Thymus (tissue), 11 donors: ENCODE measurements at regions not wholly inside any gene's neighbourhood (a gene's known extent, or its start where the extent isn't known, plus 50 kb on each side); places are given as distances from the start of the nearest gene placed in this dataset.
"Not testable (repeated sequence)": the region's sequence is repeated elsewhere in the genome, so short reads cannot be mapped to it uniquely, and the experiment has no call there.

ENCODE experiments used
- DNase-seq, 9 donors: peaks; one replicate each; pipeline ENCODE4 v3.0.0-alpha.2; 2013; ENCODE audit warnings: low spot score in 9 of 9, low read depth in 6 of 9, missing footprints in 1 of 9
- H3K27ac ChIP-seq, 2 donors: one replicate each; pipeline ENCODE4 v1.5.1; 2013; ENCODE audit warnings: control low read depth in 1 of 2, low read depth in 1 of 2, low read length in 1 of 2, mild to moderate bottlenecking in 1 of 2, moderate library complexity in 1 of 2
- H3K27me3 ChIP-seq, 2 donors: one replicate each; pipeline ENCODE4 v1.5.1; 2013; ENCODE audit warnings: low read length in 1 of 2; ENCODE audit not compliant: control insufficient read depth in 2 of 2, insufficient read depth in 1 of 2
- H3K36me3 ChIP-seq, 2 donors: one replicate each; pipeline ENCODE4 v1.5.1; 2013; ENCODE audit warnings: low read length in 1 of 2, mild to moderate bottlenecking in 1 of 2, moderate library complexity in 1 of 2; ENCODE audit not compliant: control insufficient read depth in 2 of 2, insufficient read depth in 2 of 2
- H3K4me1 ChIP-seq, 2 donors: one replicate each; pipeline ENCODE4 v1.5.1; 2013; ENCODE audit warnings: low read length in 2 of 2; ENCODE audit not compliant: control insufficient read depth in 2 of 2, insufficient read depth in 2 of 2
- H3K4me3 ChIP-seq, 2 donors: one replicate each; pipeline ENCODE4 v1.5.1; 2013; ENCODE audit warnings: low read length in 2 of 2, control low read depth in 1 of 2, mild to moderate bottlenecking in 1 of 2
- H3K9me3 ChIP-seq, 2 donors: one replicate each; pipeline ENCODE4 v1.5.1; 2013; ENCODE audit warnings: low read length in 1 of 2, mild to moderate bottlenecking in 1 of 2; ENCODE audit not compliant: control insufficient read depth in 2 of 2, insufficient read depth in 1 of 2
- WGBS: extraction: QIAGEN DNeasy Blood & Tissue Kit; methylation state at CpG from one replicate; pipeline ENCODE4 v1.1.7; 2013; 5-methylcytosine and 5-hydroxymethylcytosine counted together
- donor health status: healthy.

GRCh38 chr11:100515087-100515486, 172.0 kb upstream of the ARHGAP42 start:
- Histone ChIP-seq H3K4me3 (no peak overlapping the region), H3K4me1 (no peaks in the 10 kb centered on the region), H3K27ac (no peak overlapping the region), H3K9me3 (no peaks in the 10 kb centered on the region), H3K36me3 (no peaks in the 10 kb centered on the region), H3K27me3 (no peaks in the 10 kb centered on the region)
- no peak for DNase-seq

- no peak for DNase-seq
- Histone ChIP-seq H3K27ac (no peak overlapping the region), H3K36me3 (no peaks in the 10 kb centered on the region), H3K9me3 (peaks cover 0 to 6% of the 10 kb centered on the region in 2 donors), H3K4me1 (no peaks in the 10 kb centered on the region), H3K4me3 (no peak overlapping the region), H3K27me3 (no peaks in the 10 kb centered on the region)
- WGBS: 92% methylated on average over 4 of the region's 4 CpGs
These were observed 161.9 kb upstream of the ARHGAP42 start for GRCh38 chr11:100525197-100525596.

GRCh38 chr11:100525635-100526034, 161.5 kb upstream of the ARHGAP42 start:
- Histone ChIP-seq H3K36me3 (no peaks in the 10 kb centered on the region), H3K4me1 (no peaks in the 10 kb centered on the region), H3K4me3 (no peak overlapping the region), H3K9me3 (peaks cover 0 to 6% of the 10 kb centered on the region in 2 donors), H3K27ac (no peak overlapping the region), H3K27me3 (no peaks in the 10 kb centered on the region)
- 31% methylated on average over 2 of the region's 2 CpGs for WGBS
- DNase-seq: no peak

GRCh38 chr11:100528872-100529416, 158.1 kb upstream of the ARHGAP42 start:
- H3K27me3 ChIP-seq: no peaks in the 10 kb centered on the region
- no peak overlapping the region for H3K4me3 ChIP-seq
- H3K27ac ChIP-seq: no peak overlapping the region
- no peaks in the 10 kb centered on the region for H3K4me1 ChIP-seq
- no peaks in the 10 kb centered on the region for H3K36me3 ChIP-seq
- 94% methylated on average over 5 of the region's 5 CpGs for WGBS
- DNase-seq: no peak
- peaks cover 0 to 6% of the 10 kb centered on the region in 2 donors for H3K9me3 ChIP-seq

- H3K4me3 ChIP-seq, H3K36me3 ChIP-seq, H3K4me1 ChIP-seq, H3K27me3 ChIP-seq, H3K9me3 ChIP-seq, H3K27ac ChIP-seq, DNase-seq: not testable (repeated sequence)
- 99% methylated on average over 1 of the region's 1 CpG for WGBS
These were observed 155.8 kb upstream of the ARHGAP42 start for GRCh38 chr11:100531290-100531689.

GRCh38 chr11:100536979-100537378, 150.1 kb upstream of the ARHGAP42 start:
- Histone ChIP-seq H3K9me3 (no peaks in the 10 kb centered on the region), H3K4me1 (no peaks in the 10 kb centered on the region), H3K4me3 (no peak overlapping the region), H3K36me3 (no peaks in the 10 kb centered on the region), H3K27me3 (no peaks in the 10 kb centered on the region), H3K27ac (no peak overlapping the region)
- DNase-seq: no peak
- WGBS: 59% methylated on average over 5 of the region's 5 CpGs

- no peaks in the 10 kb centered on the region for H3K27me3 ChIP-seq
- H3K4me3 ChIP-seq: no peak overlapping the region
- no peaks in the 10 kb centered on the region for H3K36me3 ChIP-seq
- no peaks in the 10 kb centered on the region for H3K4me1 ChIP-seq
- no peak for DNase-seq
- no peak overlapping the region for H3K27ac ChIP-seq
- no peaks in the 10 kb centered on the region for H3K9me3 ChIP-seq
These were observed 143.7 kb upstream of the ARHGAP42 start for GRCh38 chr11:100543386-100543785.

GRCh38 chr11:100545556-100545955, 141.5 kb upstream of the ARHGAP42 start:
- H3K27ac ChIP-seq: no peak overlapping the region
- no peak overlapping the region for H3K4me3 ChIP-seq
- no peaks in the 10 kb centered on the region for H3K9me3 ChIP-seq
- WGBS: 75% methylated on average over 2 of the region's 2 CpGs
- DNase-seq: no peak
- H3K4me1 ChIP-seq: no peaks in the 10 kb centered on the region
- H3K36me3 ChIP-seq: no peaks in the 10 kb centered on the region
- no peaks in the 10 kb centered on the region for H3K27me3 ChIP-seq

- Histone ChIP-seq H3K4me3 (no peak overlapping the region), H3K36me3 (no peaks in the 10 kb centered on the region)
These were observed 141.1 kb upstream of the ARHGAP42 start for GRCh38 chr11:100545970-100546369.

GRCh38 chr11:100546714-100547113, 140.4 kb upstream of the ARHGAP42 start:
- no peaks in the 10 kb centered on the region for H3K27me3 ChIP-seq
- no peaks in the 10 kb centered on the region for H3K4me1 ChIP-seq
- no peak overlapping the region for H3K4me3 ChIP-seq
- no peaks in the 10 kb centered on the region for H3K9me3 ChIP-seq
- no peak for DNase-seq
- WGBS: 91% methylated on average over 2 of the region's 2 CpGs
- H3K36me3 ChIP-seq: no peaks in the 10 kb centered on the region
- no peak overlapping the region for H3K27ac ChIP-seq

More at GRCh38 chr11:100545970-100546369, 141.1 kb upstream of the ARHGAP42 start:
- no peak for DNase-seq
- WGBS: 96% methylated on average over 1 of the region's 1 CpG
- Histone ChIP-seq H3K9me3 (no peaks in the 10 kb centered on the region), H3K4me1 (no peaks in the 10 kb centered on the region), H3K27me3 (no peaks in the 10 kb centered on the region), H3K27ac (no peak overlapping the region)
